Colonic mucosa (tissue), 4 donors: ENCODE measurements at regions not wholly inside any gene's neighbourhood (a gene's known extent, or its start where the extent isn't known, plus 50 kb on each side); places are given as distances from the start of the nearest gene placed in this dataset.

ENCODE experiments used
- DNase-seq: peaks from one replicate; pipeline ENCODE4 v3.0.0-alpha.2; 2020
- H3K27ac ChIP-seq: fragments of 200-600 bp; one replicate; pipeline ENCODE4 v1.8.0; 2021
- H3K27me3 ChIP-seq: fragments of 200-600 bp; one replicate; pipeline ENCODE4 v1.8.0; 2021
- H3K36me3 ChIP-seq: fragments of 200-600 bp; one replicate; pipeline ENCODE4 v1.8.0; 2021
- H3K4me1 ChIP-seq: fragments of 200-600 bp; one replicate; pipeline ENCODE4 v1.8.0; 2021; ENCODE audit warnings: mild to moderate bottlenecking
- H3K4me3 ChIP-seq: fragments of 200-600 bp; one replicate; pipeline ENCODE4 v1.8.0; 2021
- H3K9ac ChIP-seq, 2 donors: one replicate each; pipeline ENCODE4 v1.7.0; 2013; ENCODE audit warnings: control low read depth in 2 of 2, low read depth in 2 of 2, low read length in 2 of 2
- H3K9me3 ChIP-seq: fragments of 200-600 bp; one replicate; pipeline ENCODE4 v1.8.0; 2021
- intact Hi-C: fragments of 100-400 bp; cut with DNase I; formaldehyde crosslinking; loops from one replicate; pipeline ENCODE4 v1.14.1; 2022
- TF ChIP-seq, protein P1 (sequence below): fragments of 200-600 bp; IDR thresholded peaks from one replicate; pipeline ENCODE4 v1.8.0; 2022; ENCODE audit warnings: antibody characterized with exemption, mild to moderate bottlenecking
- donor health status: healthy.
- donor health status: DM: no; HTN: no; CAD: no.
- donor health status: DM: no; HTN: no; CAD: no.

DNA sequence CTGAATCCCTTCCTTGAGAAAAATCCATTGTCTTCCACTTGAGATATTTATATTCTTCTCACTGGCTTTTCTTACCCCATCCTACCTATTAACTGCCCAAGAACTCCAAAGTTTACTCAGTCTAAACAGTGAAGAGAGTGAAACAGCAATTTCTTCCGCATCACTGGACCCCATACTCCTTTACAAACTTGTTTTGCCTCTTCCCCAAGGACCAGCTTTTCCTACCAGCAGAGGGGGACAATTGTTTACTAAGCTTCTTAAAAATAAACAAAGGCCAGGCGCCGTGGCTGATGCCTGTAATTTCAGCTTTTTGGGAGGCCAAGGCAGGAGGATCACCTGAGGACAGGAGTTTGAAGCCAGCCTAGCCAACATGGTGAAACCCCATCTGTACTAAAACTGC lies 52.0 kb downstream of the LRATD1 start:
- H3K27me3 ChIP-seq = no peaks in the 10 kb centered on the region
- no peaks in the 10 kb centered on the region for H3K36me3 ChIP-seq
- no peaks in the 10 kb centered on the region for H3K9me3 ChIP-seq
- no peak overlapping the region for H3K9ac ChIP-seq
- DNase-seq = no peak
- TF ChIP-seq, protein P1, sequence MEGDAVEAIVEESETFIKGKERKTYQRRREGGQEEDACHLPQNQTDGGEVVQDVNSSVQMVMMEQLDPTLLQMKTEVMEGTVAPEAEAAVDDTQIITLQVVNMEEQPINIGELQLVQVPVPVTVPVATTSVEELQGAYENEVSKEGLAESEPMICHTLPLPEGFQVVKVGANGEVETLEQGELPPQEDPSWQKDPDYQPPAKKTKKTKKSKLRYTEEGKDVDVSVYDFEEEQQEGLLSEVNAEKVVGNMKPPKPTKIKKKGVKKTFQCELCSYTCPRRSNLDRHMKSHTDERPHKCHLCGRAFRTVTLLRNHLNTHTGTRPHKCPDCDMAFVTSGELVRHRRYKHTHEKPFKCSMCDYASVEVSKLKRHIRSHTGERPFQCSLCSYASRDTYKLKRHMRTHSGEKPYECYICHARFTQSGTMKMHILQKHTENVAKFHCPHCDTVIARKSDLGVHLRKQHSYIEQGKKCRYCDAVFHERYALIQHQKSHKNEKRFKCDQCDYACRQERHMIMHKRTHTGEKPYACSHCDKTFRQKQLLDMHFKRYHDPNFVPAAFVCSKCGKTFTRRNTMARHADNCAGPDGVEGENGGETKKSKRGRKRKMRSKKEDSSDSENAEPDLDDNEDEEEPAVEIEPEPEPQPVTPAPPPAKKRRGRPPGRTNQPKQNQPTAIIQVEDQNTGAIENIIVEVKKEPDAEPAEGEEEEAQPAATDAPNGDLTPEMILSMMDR = no peak
- H3K4me3 ChIP-seq = no peak overlapping the region
- intact Hi-C loops = no loop called here
- H3K4me1 ChIP-seq = no peaks in the 10 kb centered on the region
- H3K27ac ChIP-seq = no peak overlapping the region

DNA sequence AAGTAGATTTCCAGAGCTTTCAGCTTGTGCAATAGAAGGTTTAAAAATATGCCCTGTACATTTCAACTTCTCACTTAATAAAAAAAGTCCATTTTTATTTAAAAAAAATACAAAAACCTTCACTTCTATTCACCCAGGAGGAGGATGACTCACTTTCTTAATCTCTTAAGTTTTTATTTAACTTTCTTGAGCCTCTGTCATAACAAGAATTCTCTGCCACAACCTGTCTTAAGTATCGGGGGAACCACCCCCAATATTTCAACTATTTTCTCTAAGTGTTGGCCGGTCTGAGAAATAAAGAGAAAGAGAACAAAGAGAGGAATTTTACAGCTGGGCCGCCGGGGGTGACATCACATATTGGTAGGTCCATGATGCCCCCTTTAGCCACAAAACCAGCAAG lies 58.4 kb downstream of the LRATD1 start:
- intact Hi-C loops = no loop called here
- DNase-seq = no peak
- no peak overlapping the region for H3K9ac ChIP-seq
- TF ChIP-seq, protein P1 = no peak
- no peak overlapping the region for H3K4me3 ChIP-seq
- H3K36me3 ChIP-seq = no peaks in the 10 kb centered on the region
- H3K27me3 ChIP-seq = no peaks in the 10 kb centered on the region
- H3K27ac ChIP-seq = no peak overlapping the region
- H3K4me1 ChIP-seq = no peaks in the 10 kb centered on the region
- H3K9me3 ChIP-seq = no peaks in the 10 kb centered on the region

DNA sequence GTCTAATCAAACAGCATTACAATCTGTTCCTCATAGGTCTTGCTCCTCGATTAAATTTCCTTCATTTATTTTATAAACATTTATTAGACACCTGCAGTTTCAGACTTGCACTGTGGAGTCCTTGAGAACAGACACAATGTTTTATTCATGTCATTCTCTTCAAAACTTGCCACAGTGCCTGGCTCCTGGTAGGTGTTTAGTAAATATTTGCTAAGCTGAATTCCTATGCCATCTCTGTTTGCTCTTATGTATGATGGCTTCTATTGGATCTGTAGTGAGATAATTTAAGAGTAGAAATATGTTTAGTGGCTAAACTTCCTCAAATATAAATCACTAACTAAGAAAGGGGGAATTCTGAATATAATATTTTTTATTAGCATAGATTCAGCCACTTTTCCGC lies 61.4 kb downstream of the LRATD1 start:
- intact Hi-C loops = no loop called here
- Histone ChIP-seq H3K9me3 (no peaks in the 10 kb centered on the region), H3K4me1 (no peaks in the 10 kb centered on the region), H3K27me3 (no peaks in the 10 kb centered on the region), H3K4me3 (no peak overlapping the region), H3K9ac (no peak overlapping the region), H3K36me3 (no peaks in the 10 kb centered on the region), H3K27ac (no peak overlapping the region)
- no peak for DNase-seq
- TF ChIP-seq, protein P1 = no peak

DNA sequence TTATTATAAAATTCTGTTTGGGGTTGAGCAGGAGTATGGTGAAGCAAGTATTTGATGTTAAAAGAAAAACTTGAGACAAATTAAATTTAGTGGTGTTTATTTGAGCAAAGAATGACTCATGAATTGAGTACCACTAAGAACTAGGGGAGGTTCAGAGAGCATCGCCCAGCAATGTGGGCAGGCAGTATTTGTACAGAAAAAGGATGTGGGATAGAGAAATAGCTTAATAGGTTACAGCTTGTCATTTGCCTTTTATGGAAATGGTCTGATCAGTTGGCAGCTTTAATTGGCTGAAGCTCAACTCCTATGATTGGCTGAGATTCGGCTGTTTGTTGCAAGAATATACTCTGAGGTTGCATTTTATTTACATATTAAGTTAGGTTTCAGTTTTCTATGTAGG lies 68.2 kb downstream of the LRATD1 start:
- TF ChIP-seq, protein P1 = no peak
- H3K27me3 ChIP-seq = no peaks in the 10 kb centered on the region
- no peak overlapping the region for H3K27ac ChIP-seq
- H3K9me3 ChIP-seq = no peaks in the 10 kb centered on the region
- no peak overlapping the region for H3K9ac ChIP-seq
- intact Hi-C loops = no loop called here
- DNase-seq = no peak
- no peaks in the 10 kb centered on the region for H3K4me1 ChIP-seq
- no peak overlapping the region for H3K4me3 ChIP-seq
- no peaks in the 10 kb centered on the region for H3K36me3 ChIP-seq

DNA sequence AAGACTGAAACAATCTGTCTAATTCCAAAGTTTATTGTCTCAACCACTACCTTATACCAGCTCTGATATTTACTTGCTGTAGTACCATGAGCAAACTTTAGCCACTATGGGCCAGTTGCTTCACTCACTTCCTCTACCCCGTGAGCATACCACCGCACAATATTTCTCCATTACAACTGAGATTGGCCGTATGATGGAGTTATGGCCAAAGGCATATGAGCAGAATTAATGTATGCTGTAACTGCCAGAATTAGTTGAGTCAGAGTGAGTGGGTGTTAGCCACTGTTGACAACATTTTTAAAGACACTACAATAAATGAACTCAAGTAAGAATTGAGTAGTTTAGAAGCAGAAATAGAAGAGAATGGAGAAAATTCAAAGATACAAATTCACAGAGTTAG lies 69.7 kb downstream of the LRATD1 start:
- Histone ChIP-seq H3K4me1 (no peaks in the 10 kb centered on the region), H3K9ac (no peak overlapping the region), H3K9me3 (no peaks in the 10 kb centered on the region), H3K27ac (no peak overlapping the region), H3K4me3 (no peak overlapping the region), H3K27me3 (no peaks in the 10 kb centered on the region), H3K36me3 (no peaks in the 10 kb centered on the region)
- no peak for DNase-seq
- intact Hi-C loops = no loop called here
- TF ChIP-seq, protein P1 = no peak

DNA sequence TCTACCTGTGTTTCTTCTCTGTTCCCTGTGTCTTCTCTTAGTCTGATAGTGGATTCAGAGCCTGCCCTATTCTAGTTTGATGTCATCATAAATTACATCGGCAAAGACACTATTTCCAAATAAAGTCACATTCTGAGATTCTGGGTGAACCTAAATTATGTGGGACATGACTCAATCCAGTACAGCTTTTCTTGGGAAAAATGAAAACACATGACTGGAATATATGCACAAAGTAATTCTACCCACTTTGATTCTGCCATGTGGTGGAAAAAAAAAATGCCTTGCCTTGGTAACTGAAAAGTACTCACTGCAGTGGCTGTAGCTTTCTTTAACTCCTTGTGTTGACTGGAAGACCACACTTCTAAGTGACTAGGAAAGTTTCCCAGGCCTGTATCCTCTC lies 73.7 kb downstream of the LRATD1 start:
- intact Hi-C loops = no loop called here
- TF ChIP-seq, protein P1 = no peak
- DNase-seq = no peak
- Histone ChIP-seq H3K27me3 (no peaks in the 10 kb centered on the region), H3K9ac (no peak overlapping the region), H3K4me1 (no peaks in the 10 kb centered on the region), H3K9me3 (no peaks in the 10 kb centered on the region), H3K27ac (no peak overlapping the region), H3K36me3 (no peaks in the 10 kb centered on the region), H3K4me3 (no peak overlapping the region)
